Upper lobe of right lung (tissue), 1 donor: ENCODE measurements at regions not wholly inside any gene's neighbourhood (a gene's known extent, or its start where the extent isn't known, plus 50 kb on each side); places are given as distances from the start of the nearest gene placed in this dataset.
A peak's percentile ranks its signal among the peaks of the same experiment; 100 is the strongest.

ENCODE experiments used
- ATAC-seq: fragments of 200-7000 bp; cut with Tn5 transposase; one replicate; pipeline ENCODE4 v1.9.1; 2020; ENCODE audit warnings: mild to moderate bottlenecking, moderate library complexity
- DNase-seq: peaks from one replicate; pipeline ENCODE4 v3.0.0-alpha.2; 2020
- H3K27ac ChIP-seq: fragments of 200-600 bp; one replicate; pipeline ENCODE4 v1.8.0; 2022
- H3K27me3 ChIP-seq: fragments of 200-600 bp; one replicate; pipeline ENCODE4 v1.8.0; 2022; ENCODE audit warnings: mild to moderate bottlenecking
- H3K36me3 ChIP-seq: fragments of 200-600 bp; one replicate; pipeline ENCODE4 v1.8.0; 2022
- H3K4me1 ChIP-seq: fragments of 200-600 bp; one replicate; pipeline ENCODE4 v1.8.0; 2022
- H3K4me3 ChIP-seq: fragments of 200-600 bp; one replicate; pipeline ENCODE4 v1.8.0; 2022; ENCODE audit warnings: mild to moderate bottlenecking
- H3K9me3 ChIP-seq: fragments of 200-600 bp; one replicate; pipeline ENCODE4 v1.8.0; 2022
- CTCF ChIP-seq: fragments of 200-600 bp; IDR thresholded peaks from one replicate; pipeline ENCODE4 v1.8.0; 2022; ENCODE audit warnings: antibody characterized with exemption
- intact Hi-C: fragments of 100-400 bp; cut with DNase I; formaldehyde crosslinking; loops from one replicate; pipeline ENCODE4 v1.11.0; 2022
- donor health status: DM: no; HTN: yes; CAD: no; lungs with severe emphysema.

GRCh38 chr18:76670564-76671288, 151.6 kb upstream of the ZNF236 start:
- no peak for DNase-seq
- ATAC-seq, result no peak

GRCh38 chr18:76668546-76668945, 153.8 kb upstream of the ZNF236 start:
- intact Hi-C loops, result no loop called here
- no peak overlapping the region for H3K27ac ChIP-seq
- H3K4me1 ChIP-seq, result no peaks in the 10 kb centered on the region
- no peaks in the 10 kb centered on the region for H3K36me3 ChIP-seq
- no peak for TF ChIP-seq CTCF
- no peaks in the 10 kb centered on the region for H3K9me3 ChIP-seq
- H3K27me3 ChIP-seq, result no peaks in the 10 kb centered on the region
- DNase-seq (no peak), ATAC-seq (no peak)
- no peak overlapping the region for H3K4me3 ChIP-seq

More at GRCh38 chr18:76670564-76671288, 151.6 kb upstream of the ZNF236 start:
- no peak overlapping the region for H3K4me3 ChIP-seq
- H3K27me3 ChIP-seq, result no peaks in the 10 kb centered on the region
- H3K27ac ChIP-seq, result no peak overlapping the region
- H3K36me3 ChIP-seq, result no peaks in the 10 kb centered on the region
- no peaks in the 10 kb centered on the region for H3K4me1 ChIP-seq
- TF ChIP-seq CTCF, result no peak
- no peaks in the 10 kb centered on the region for H3K9me3 ChIP-seq
- intact Hi-C loops, result no loop called here

- H3K9me3 ChIP-seq, result no peaks in the 10 kb centered on the region
- no peaks in the 10 kb centered on the region for H3K36me3 ChIP-seq
- intact Hi-C loops, result no loop called here
- H3K27me3 ChIP-seq, result no peaks in the 10 kb centered on the region
- H3K4me3 ChIP-seq, result no peak overlapping the region
- DNase-seq (no peak), ATAC-seq (no peak)
- H3K4me1 ChIP-seq, result no peaks in the 10 kb centered on the region
- TF ChIP-seq CTCF, result no peak
- H3K27ac ChIP-seq, result no peak overlapping the region
These were observed 154.2 kb upstream of the ZNF236 start for GRCh38 chr18:76668119-76668518.

GRCh38 chr18:76667603-76668002, 154.8 kb upstream of the ZNF236 start:
- TF ChIP-seq CTCF, result no peak
- ATAC-seq, result no peak
- intact Hi-C loops, result no loop called here
- no peaks in the 10 kb centered on the region for H3K36me3 ChIP-seq
- no peaks in the 10 kb centered on the region for H3K27me3 ChIP-seq
- H3K27ac ChIP-seq, result no peak overlapping the region
- DNase-seq, result peak; percentile 44
- H3K4me1 ChIP-seq, result no peaks in the 10 kb centered on the region
- no peaks in the 10 kb centered on the region for H3K9me3 ChIP-seq
- H3K4me3 ChIP-seq, result no peak overlapping the region

- no peaks in the 10 kb centered on the region for H3K36me3 ChIP-seq
- DNase-seq (no peak), ATAC-seq (no peak)
- no peaks in the 10 kb centered on the region for H3K9me3 ChIP-seq
- H3K4me1 ChIP-seq, result no peaks in the 10 kb centered on the region
- H3K27ac ChIP-seq, result no peak overlapping the region
- no peak for TF ChIP-seq CTCF
- H3K4me3 ChIP-seq, result no peak overlapping the region
- intact Hi-C loops, result no loop called here
- peaks cover 3% of the 10 kb centered on the region for H3K27me3 ChIP-seq
These were observed 159.7 kb upstream of the ZNF236 start for GRCh38 chr18:76662626-76663025.
